LHCN-M2 (cell line): ENCODE measurements at regions not wholly inside any gene's neighbourhood (a gene's known extent, or its start where the extent isn't known, plus 50 kb on each side); places are given as distances from the start of the nearest gene placed in this dataset.
A peak's percentile ranks its signal among the peaks of the same experiment; 100 is the strongest.

Experiments
- DNase-seq: peaks from one replicate; pipeline ENCODE4 v3.0.0-alpha.2; 2012; ENCODE audit warnings: low read depth

- DNase-seq: no peak
Measured at GRCh38 chr17:79521225-79521624, 89.6 kb downstream of the RBFOX3 start.

DNA sequence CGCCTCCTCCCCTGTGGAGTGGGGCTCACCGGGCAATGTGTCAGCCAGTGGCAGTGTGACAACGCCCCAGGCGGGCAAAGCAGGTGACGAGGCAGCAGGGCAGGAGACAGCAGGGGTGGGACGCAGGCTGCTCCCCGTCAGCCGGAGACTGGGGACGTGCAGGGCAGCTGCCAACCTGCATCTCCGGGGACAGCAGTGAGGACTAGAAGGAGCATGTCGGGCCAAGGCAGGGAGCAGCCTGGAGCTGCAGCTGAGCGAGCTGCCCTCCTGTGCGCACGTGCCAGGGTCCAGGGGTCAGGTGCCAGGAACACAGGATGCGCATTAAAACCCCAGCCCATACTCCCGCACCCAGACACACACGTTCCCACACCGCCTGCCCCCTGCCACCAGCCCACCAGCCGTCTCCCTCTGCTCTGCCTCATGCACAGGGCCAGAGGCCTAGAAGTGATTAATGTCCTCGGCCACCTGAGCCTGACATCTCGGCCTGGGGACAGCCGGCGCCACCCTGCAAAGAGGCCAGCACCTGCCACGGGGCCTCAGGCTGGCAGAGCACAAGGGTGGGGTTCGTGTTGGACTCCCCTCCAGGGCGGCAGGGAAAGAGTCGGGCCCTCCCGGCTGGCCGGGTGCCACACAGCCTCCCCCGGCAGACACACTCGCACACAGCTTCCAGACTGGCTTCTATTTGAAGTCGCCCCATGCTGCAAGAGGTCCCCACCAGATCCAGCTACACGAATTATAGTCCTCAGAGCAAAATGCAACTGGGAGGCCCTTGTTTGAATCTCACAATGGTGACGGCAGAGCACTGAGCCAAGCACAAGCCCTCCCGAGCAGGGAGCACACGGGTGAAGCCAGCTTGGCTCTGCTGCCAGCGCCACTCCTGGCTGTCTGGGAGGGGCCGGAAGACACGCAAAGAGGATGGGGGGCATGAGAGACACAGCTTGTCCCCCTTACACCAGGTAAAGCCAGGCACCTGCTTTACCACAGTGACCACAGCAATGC lies 90.4 kb downstream of the RBFOX3 start:
- DNase-seq: no peak

GRCh38 chr17:79519601-79520000 lies 91.2 kb downstream of the RBFOX3 start:
- DNase-seq: no peak

GRCh38 chr17:79518585-79519523 lies 92.0 kb downstream of the RBFOX3 start:
- no peak for DNase-seq

GRCh38 chr17:79517827-79518584 lies 92.8 kb downstream of the RBFOX3 start:
- DNase-seq: no peak

- DNase-seq: peak; percentile 31
Measured at GRCh38 chr17:79515646-79516571, 94.9 kb downstream of the RBFOX3 start.

GRCh38 chr17:79515110-79515509 lies 95.7 kb downstream of the RBFOX3 start:
- DNase-seq: no peak

DNA sequence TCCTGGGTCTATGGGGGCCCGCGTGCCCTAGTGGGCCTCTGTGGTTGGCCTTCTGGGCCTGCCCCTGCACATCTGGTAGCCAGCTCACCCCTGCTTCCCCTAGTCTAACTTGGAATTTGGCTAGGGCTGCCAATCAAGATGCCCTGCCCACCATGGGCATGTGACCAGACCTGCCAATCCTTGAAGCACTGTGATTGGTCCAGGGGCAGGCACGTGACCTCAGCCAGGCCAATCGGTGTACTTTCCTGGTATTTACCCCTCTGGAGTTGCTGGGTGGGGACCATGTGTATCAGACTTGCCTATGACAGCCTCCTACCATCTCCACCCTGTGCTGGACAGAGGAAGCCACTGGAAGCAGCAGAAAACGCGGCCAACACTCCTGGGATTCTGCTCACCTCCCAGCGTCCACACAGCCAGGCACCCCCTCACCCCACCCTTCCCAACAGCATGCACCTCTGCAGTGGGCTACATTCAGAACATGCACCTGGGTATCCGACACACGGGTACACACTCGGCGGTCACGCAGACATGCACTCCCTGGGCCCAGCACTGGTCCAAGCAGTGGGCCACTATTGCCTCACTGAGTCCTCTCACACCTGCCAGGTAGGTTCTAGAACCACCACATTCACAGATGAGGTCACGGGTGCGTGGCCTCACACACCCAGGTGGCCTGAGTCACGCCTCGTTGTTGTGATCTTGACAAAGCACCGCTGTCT lies 96.9 kb downstream of the RBFOX3 start:
- DNase-seq: no peak

DNA sequence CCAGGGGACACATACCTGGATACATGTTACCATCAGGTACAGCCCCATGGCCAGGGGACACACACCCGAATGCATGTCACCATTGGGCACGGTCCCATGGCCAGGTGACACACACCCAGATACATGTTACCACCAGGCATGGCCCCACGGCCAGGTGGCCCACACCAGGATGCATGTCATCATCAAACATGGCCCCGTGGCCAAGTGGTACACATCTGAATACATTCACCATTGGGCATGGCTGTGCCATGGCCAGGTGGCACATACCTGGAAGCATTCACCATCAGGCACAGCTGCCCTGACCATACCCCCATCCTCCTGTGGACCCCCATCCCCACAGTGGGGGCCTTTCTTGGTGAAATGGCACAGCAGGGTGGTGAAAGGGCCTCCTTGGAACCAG lies 97.6 kb downstream of the RBFOX3 start:
- DNase-seq: no peak

GRCh38 chr17:79511471-79511870 lies 99.4 kb downstream of the RBFOX3 start:
- no peak for DNase-seq

GRCh38 chr17:79510071-79510470 lies 100.8 kb downstream of the RBFOX3 start:
- no peak for DNase-seq

- DNase-seq: no peak
Measured at GRCh38 chr17:79509490-79509889, 101.4 kb downstream of the RBFOX3 start.

GRCh38 chr17:79509008-79509407 lies 101.8 kb downstream of the RBFOX3 start:
- DNase-seq: no peak

- DNase-seq: no peak
Measured at GRCh38 chr17:79508291-79508716, 102.5 kb downstream of the RBFOX3 start.

GRCh38 chr17:79506955-79507354 lies 103.9 kb downstream of the RBFOX3 start:
- no peak for DNase-seq

DNA sequence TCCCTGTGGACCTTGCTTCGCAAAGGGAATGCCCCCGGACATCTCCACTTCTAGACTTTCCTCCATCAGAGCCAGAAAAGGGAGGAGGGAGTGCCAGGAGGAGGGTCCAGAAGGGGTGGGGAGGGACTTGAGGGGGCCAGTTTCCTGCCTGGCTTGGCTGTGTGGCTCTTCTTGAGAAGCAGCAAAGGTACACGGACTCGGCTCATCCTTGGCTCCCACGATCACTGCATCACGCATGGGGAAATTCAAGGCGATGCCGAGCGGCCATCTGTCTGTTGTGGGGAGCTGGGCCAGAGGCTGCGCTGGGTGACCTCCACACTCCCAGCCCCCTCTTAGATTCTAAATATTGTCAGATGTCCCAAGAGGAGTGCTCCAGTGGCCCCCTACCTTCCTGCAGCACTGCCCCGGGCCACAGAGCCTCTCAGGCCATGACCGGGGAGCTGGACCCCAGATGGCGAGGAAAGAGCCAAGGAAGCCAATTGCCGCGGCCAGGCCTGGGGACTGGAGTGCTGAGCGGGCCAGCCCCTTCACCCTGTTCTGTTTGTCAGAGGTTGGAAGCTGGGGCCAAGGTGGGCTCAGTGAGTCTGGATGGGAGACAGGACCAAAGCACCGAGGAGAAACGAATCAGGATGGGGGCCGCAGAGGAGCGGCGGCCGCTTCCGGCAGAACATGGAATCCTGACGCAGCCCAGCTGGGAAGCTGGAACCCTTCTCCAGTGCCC lies 104.5 kb downstream of the RBFOX3 start:
- no peak for DNase-seq

GRCh38 chr17:79505199-79505598 lies 105.7 kb downstream of the RBFOX3 start:
- no peak for DNase-seq

DNA sequence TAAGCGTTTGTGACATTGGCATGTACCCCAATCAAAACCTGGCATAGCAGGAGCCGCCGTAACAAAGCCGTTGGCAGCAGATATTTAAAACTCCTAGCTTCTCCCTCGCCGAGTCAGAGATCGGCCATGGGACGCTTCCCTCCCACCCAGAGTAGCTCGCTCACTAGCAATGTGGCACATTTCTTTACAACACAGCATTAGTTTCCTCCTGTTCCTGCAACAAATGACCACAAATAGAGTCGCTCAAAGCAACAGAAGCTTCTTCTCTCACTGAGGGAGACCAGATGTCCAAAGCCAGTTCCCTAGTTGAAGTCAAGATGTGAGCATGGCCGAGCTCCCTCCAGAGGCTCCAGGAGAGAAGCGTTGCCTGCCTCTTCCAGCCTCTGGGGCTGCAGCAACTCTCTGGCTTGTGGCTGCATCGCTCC lies 106.7 kb downstream of the RBFOX3 start:
- DNase-seq: no peak
